GM19452 (cell line): ENCODE measurements at regions not wholly inside any gene's neighbourhood (a gene's known extent, or its start where the extent isn't known, plus 50 kb on each side); places are given as distances from the start of the nearest gene placed in this dataset.

ENCODE experiments used
- ATAC-seq: cut with Tn5 transposase; IDR thresholded peaks from one replicate; pipeline ENCODE4 v1.9.1; 2021; ENCODE audit not compliant: unreplicated experiment

- ATAC-seq: no peak
Observed at GRCh38 chr6:143621876-143622605, 55.7 kb upstream of the PHACTR2 start.

DNA sequence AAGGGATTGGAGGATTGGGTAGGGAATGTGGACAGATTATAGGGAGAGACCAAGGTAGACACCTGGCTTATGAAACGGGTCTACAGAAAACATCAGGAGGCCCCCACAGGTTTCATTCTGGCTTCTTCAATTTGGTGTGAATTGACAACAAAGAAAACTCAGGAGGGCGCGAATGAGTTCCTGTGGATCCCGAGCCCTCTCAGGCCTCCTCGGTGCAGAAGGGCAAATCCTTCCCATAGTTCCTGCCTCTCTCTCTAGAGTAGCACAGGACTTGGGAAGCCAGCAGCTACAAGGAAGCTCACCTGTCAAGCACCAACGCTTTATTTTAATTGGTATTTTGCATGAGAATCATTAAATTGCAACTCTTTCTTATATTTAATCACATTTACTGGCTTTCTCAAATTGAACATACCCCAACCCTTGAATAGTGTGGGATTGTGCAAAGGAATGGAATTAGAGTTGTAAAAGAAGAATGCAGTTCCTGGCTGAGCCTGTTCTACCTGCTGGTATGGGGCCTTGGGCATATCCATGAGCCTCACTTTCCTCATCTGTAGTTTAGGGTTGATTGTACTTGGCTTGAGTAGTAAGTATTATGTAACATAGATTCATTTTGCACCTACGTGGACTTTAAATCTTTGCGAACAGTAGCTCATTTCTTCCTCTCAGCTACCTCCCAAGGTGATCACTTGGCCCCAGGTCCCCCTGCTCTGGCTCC, 56.4 kb upstream of the PHACTR2 start:
- ATAC-seq: no peak

DNA sequence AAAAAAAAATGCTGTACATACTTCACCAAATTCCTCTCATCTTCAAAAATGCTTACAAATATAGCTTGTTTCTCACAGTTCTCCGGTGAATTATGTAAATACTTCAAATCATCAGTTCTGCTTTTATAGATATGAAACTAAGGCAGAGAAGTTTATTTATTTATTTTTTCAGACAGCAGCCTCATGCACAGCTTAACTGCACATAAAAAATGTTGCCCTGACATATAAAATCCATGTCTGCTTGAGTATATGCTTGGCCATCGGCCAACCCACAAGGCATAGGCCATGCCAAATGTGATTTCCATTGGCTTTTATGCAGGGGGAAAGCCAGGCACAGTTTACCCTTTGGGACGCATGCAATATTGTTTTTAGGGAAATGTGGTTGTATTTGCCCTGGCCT, 57.3 kb upstream of the PHACTR2 start:
- ATAC-seq: no peak

GRCh38 chr6:143619824-143620401, 57.9 kb upstream of the PHACTR2 start:
- ATAC-seq: no peak

DNA sequence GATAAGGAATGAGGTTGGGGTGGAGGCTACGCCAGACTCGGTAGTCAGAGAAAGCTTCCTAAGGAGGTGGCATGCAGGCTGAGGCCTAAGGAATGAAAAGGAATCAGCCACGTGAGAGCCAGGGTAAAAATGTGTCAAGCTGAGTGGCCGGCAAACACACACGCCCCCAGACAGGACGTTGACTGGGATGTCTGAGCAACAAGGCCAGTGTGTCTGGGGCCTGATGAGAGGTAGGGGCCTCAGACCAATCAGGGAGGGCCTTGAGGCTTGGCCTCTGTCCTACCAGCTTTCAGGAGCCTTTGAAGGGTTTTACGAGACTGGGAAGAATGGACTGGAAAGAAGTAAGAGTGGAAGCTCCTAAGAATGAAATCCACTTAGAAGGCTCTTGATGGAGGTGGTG, 61.0 kb upstream of the PHACTR2 start:
- ATAC-seq: no peak

DNA sequence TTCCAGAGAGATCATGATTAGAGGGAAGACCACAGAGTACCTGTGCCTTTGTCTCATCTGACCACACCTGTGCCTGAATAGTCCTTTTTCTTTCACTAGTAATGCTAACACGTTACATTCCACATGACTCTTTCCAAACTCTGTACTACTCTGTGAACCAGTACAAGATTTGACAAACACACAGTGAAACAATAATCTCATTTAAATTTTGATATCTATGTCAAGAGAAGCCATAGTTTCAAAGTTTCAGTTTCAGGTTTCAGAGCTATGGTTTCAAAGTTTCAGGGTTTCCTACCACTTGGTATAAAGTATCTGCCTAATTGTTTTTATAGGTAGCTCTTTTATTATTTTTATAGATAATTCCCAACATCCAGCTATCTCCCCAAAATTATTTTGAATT, 62.0 kb upstream of the PHACTR2 start:
- no peak for ATAC-seq

DNA sequence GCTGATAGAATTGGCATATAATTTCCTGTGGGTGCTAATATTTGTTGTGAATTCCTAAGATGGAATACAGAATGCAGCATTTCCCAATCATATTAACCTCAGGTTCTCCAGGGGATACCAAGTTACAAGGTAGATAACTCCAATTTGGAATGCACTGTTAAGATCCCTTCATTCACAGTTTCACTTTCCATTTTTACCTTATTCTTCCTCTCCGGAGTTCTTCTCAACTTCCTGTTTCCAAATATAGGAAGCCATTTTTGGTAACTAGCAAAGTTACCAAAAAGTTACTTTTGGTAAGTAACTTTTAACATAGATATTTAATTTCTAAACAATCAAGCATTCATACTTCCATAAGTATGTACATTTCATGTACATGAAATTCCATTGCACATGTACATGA, 63.5 kb upstream of the PHACTR2 start:
- ATAC-seq: no peak

DNA sequence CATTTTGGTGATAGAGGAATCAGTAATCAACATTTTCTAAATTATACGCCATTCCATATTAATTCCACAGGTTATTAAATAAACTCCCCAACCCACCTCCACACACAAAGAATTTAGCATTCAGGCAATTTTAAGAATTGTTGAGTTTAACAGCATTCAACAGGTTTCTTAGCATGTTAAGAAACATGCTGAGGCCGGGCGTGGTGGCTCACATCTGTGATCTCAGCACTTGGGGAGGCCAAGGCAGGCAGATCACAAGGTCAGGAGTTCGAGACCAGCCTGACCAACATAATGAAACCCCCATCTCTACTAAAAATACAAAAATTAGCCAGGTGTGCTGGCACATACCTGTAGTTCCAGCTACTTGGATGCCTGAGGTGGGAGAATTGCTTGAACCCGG, 64.0 kb upstream of the PHACTR2 start:
- ATAC-seq: no peak

DNA sequence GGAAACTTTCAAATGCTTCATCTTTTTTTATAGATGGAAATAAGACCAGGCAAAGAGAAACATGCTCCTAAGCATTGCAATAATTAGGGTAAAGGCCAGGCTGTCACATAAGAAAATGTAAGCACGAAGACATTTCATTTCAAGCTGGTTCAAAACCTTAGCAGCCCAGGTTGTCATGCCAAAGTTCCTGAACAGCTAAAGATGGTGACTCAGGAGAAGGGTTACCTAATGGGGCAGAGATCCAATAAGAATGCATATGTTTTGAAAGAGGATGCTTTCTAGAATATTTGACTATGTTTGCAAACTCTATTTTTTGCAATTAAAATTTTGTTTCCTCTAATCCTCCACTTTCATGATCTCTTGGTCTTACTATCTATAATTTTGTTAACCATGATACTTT, 65.6 kb upstream of the PHACTR2 start:
- ATAC-seq: no peak

- ATAC-seq: no peak
Observed at GRCh38 chr6:143611580-143611979, 66.2 kb upstream of the PHACTR2 start.

DNA sequence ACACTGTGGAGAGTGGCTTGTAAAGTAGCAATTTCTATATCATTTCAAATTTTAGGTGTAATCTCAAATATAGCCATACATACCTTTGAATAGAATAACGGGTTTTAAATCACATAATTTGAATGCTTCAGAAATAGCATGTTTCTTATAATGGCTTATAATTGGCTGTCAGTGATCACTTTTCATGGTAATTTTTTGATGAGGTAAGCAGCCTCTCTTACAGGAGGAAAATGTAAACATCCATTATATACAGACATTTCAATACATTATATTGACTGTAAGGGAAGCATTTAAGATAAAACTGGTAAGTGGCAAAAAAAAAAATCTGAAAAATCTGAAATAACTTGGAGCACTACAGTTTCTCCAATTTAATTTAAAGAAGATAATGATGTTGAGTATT, 67.8 kb upstream of the PHACTR2 start:
- no peak for ATAC-seq

GRCh38 chr6:143609501-143609900, 68.3 kb upstream of the PHACTR2 start:
- ATAC-seq: no peak

- ATAC-seq: no peak
Observed at GRCh38 chr6:143608906-143609305, 68.9 kb upstream of the PHACTR2 start.

- ATAC-seq: no peak
Observed at GRCh38 chr6:143607974-143608373, 69.8 kb upstream of the PHACTR2 start.

DNA sequence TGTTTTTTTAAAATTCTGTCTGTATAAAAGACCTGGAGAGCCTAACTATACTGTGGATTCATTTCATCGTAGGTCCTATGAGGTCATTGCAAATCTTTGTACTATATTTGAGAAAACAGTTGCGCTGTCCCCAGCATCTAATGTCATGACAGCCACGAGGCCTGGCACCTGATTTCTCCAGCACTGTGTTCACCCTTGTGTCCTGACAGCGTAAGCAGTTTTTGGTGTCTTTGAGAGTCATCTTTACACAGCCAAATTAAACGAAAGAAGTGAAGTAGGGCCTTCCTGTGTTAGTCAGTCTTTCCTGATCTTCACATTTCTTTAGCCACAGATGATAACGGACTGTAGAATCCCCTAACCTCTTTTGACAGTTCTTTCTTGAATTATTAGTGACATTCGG, 70.6 kb upstream of the PHACTR2 start:
- ATAC-seq: no peak

- no peak for ATAC-seq
Observed at GRCh38 chr6:143605906-143606521, 71.8 kb upstream of the PHACTR2 start.

DNA sequence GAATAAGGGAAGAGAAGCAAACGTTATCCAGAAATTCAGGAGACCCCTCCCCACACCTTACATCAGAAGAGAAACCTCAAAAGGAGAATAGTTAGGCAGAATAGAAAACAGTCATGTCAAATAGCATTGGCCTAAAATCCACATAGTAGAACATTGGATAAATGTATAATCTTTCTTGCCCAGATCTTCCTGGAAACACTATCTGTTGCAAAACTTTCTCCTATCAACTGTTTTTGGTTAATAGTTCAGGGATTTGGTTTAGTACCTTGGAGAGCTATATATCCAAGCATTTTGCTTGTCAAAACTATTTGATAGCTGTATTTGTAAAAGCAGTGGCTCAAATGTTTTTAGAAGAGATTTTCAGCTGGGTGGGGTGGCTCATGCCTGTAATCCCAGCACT, 74.3 kb upstream of the PHACTR2 start:
- ATAC-seq: no peak

DNA sequence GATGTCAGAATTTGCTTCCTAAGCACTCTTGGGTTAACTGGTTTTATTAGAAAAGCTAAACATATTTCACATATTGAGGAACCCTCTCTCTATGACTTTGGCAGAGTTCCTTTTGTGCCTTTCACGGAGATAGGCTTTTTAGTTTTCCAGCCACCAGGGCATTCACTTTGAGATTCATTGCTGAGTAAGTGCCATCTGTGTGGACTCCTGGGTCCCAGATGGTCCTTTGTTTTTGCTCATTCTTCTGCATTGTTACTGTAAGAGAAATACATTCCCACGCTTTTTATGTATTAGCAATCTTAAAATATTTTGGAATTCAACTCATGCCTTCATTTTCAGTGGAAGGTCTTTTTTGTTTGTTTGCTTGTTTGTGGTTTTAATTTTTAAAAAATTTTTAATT, 76.3 kb upstream of the PHACTR2 start:
- ATAC-seq: no peak

GRCh38 chr6:143600821-143601220, 76.9 kb upstream of the PHACTR2 start:
- no peak for ATAC-seq

- ATAC-seq: no peak
Observed at GRCh38 chr6:143598466-143599080, 79.2 kb upstream of the PHACTR2 start.

DNA sequence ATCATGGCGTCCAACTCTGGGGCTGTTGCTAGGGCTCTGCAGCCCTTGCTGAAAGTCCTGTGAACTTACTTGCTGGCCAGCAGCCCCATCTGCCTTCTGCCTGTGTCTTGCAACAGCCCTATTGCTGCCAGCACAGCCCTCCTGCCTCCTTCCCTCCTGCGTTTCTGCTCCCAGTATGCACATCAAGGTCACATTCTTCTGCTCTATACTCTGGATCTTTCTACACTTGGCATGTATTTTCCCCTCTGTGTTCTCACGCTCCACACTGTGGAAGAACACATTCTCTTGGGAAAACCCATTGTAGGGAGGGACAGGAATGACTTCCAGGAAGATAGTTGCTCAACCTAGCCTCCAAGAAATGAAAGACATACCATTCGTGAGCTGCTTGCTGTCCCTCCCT, 80.9 kb upstream of the PHACTR2 start:
- no peak for ATAC-seq
